MM.1S (cell line): ENCODE measurements at regions not wholly inside any gene's neighbourhood (a gene's known extent, or its start where the extent isn't known, plus 50 kb on each side); places are given as distances from the start of the nearest gene placed in this dataset.

ENCODE experiments used
- EZH2 ChIP-seq: fragments of 300-600 bp; sonication (generic); optimal IDR thresholded peaks from 2 replicates; pipeline ENCODE3; 2017; ENCODE audit warnings: low read depth, mild to moderate bottlenecking, antibody characterized with exemption, low read length, mixed read lengths
- EZH2phosphoT487 ChIP-seq: fragments of 300-600 bp; sonication (generic); IDR thresholded peaks from 2 replicates; pipeline ENCODE4 v1.6.1; 2018; ENCODE audit warnings: antibody characterized with exemption, low read length
- TF ChIP-seq, protein P1 (sequence below): fragments of 300-600 bp; sonication (generic); IDR thresholded peaks from 2 replicates; pipeline ENCODE4 v1.5.1; 2016; ENCODE audit warnings: antibody characterized with exemption, low read length, mixed read lengths

DNA sequence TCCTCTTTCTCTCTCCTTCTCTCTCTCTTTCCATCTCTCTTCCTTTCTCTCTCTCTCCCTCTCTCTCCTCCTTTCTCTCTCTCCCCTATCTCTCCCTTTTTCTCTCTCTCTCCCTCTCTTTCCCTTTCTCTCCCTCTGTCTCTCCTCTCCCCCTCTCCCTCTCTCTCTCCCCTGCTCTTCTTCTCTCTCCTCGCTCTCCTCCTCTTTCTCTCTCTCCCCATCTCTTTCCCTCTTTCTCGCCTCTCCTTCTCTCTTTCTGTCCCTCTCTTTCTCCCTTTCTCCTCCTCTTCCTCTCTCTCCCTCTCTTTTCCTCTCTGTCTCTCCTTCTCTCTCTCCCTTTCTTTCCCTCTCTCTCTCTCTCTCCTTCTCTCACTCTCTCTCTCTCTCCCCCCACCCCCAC is 196.6 kb downstream of the UQCRFS1 start:
- TF ChIP-seq, protein P1, sequence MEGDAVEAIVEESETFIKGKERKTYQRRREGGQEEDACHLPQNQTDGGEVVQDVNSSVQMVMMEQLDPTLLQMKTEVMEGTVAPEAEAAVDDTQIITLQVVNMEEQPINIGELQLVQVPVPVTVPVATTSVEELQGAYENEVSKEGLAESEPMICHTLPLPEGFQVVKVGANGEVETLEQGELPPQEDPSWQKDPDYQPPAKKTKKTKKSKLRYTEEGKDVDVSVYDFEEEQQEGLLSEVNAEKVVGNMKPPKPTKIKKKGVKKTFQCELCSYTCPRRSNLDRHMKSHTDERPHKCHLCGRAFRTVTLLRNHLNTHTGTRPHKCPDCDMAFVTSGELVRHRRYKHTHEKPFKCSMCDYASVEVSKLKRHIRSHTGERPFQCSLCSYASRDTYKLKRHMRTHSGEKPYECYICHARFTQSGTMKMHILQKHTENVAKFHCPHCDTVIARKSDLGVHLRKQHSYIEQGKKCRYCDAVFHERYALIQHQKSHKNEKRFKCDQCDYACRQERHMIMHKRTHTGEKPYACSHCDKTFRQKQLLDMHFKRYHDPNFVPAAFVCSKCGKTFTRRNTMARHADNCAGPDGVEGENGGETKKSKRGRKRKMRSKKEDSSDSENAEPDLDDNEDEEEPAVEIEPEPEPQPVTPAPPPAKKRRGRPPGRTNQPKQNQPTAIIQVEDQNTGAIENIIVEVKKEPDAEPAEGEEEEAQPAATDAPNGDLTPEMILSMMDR = no peak
- TF ChIP-seq EZH2 (no peak), EZH2phosphoT487 (no peak)
